Chondrocyte (in vitro differentiated cells): ENCODE measurements at regions not wholly inside any gene's neighbourhood (a gene's known extent, or its start where the extent isn't known, plus 50 kb on each side); places are given as distances from the start of the nearest gene placed in this dataset.

ENCODE experiments used
- DNase-seq: peaks from one replicate; pipeline ENCODE4 v3.0.0; 2021; ENCODE audit warnings: mixed read lengths, low spot score
- H3K27ac Mint-ChIP-seq: one replicate; pipeline ENCODE4 v1.8.0; 2021; ENCODE audit warnings: mild to moderate bottlenecking, moderate library complexity, mixed read lengths; ENCODE audit not compliant: unreplicated experiment
- H3K27me3 Mint-ChIP-seq: 2 replicates; pipeline ENCODE4 v1.8.0; 2021; ENCODE audit warnings: low read depth, mixed read lengths
- H3K36me3 Mint-ChIP-seq: 2 replicates; pipeline ENCODE4 v1.8.0; 2021; ENCODE audit warnings: low read depth, mixed read lengths
- H3K4me1 Mint-ChIP-seq: 2 replicates; pipeline ENCODE4 v1.8.0; 2021; ENCODE audit warnings: low read depth, mild to moderate bottlenecking, mixed read lengths
- H3K4me3 Mint-ChIP-seq: one replicate; pipeline ENCODE4 v1.8.0; 2021; ENCODE audit warnings: mild to moderate bottlenecking, moderate library complexity, mixed read lengths; ENCODE audit not compliant: unreplicated experiment
- H3K9me3 Mint-ChIP-seq: 2 replicates; pipeline ENCODE4 v1.8.0; 2021; ENCODE audit warnings: low read depth, mixed read lengths
- CTCF ChIP-seq: fragments of 200-600 bp; sonication (generic); IDR thresholded peaks from 2 replicates; pipeline ENCODE4 v1.5.0; 2021; ENCODE audit warnings: antibody characterized with exemption, mild to moderate bottlenecking, moderate library complexity

- peaks cover 28% of the 10 kb centered on the region for H3K9me3 Mint-ChIP-seq
- no peaks in the 10 kb centered on the region for H3K4me1 Mint-ChIP-seq
- H3K27me3 Mint-ChIP-seq = no peaks in the 10 kb centered on the region
- no peak overlapping the region for H3K27ac Mint-ChIP-seq
- DNase-seq = no peak
- TF ChIP-seq CTCF = no peak
- H3K36me3 Mint-ChIP-seq = no peaks in the 10 kb centered on the region
- no peak overlapping the region for H3K4me3 Mint-ChIP-seq
These were observed 173.8 kb upstream of the SALL3 start for GRCh38 chr18:78805840-78806239.

DNA sequence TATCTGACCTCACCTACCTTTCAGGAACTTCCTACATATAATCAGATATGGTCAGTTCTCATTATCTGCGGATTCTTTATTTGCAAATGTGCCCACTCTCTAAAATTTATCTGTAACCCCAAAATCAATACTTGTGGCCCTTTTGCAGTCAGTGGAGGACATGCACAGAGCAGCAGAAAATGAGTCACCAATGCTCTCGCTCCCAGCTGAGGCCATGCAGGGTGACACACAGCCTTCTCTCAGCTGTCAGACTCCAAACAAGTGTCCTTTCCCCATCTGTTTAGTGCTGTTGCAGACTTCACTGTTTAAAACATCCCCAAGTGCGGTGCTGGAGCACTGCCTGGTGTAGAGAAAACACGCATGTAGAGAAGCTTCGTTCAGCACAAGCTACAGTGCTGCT lies 171.9 kb upstream of the SALL3 start:
- Mint-ChIP-seq H3K9me3 (peaks cover 26% of the 10 kb centered on the region), H3K27me3 (peaks cover 5% of the 10 kb centered on the region), H3K4me1 (no peaks in the 10 kb centered on the region), H3K4me3 (no peak overlapping the region), H3K27ac (no peak overlapping the region), H3K36me3 (no peaks in the 10 kb centered on the region)
- no peak for TF ChIP-seq CTCF
- no peak for DNase-seq

- no peak for DNase-seq
- Mint-ChIP-seq H3K36me3 (no peaks in the 10 kb centered on the region), H3K4me3 (no peak overlapping the region), H3K27ac (no peak overlapping the region), H3K27me3 (peaks cover 17% of the 10 kb centered on the region), H3K4me1 (no peaks in the 10 kb centered on the region), H3K9me3 (peaks cover 22% of the 10 kb centered on the region)
- TF ChIP-seq CTCF = no peak
These were observed 169.8 kb upstream of the SALL3 start for GRCh38 chr18:78809845-78810244.

DNA sequence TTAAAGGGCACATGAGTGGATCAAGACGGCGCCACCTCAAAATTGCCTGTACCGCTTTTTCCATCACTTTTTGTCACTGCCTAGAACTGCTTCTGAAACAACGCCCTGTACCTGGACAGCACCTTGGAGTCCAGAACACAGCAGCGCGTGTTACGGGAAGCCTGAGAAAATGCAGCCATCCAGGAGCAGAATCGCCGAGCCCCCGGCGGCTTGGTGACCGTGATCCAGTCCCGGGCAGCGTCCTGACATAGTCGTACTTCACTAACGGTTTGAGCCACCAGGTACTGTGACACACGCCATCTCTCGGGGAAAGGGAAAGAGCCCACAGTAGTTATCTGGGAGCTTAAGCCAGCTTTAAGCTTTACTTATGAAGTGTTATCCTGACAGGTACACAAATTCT lies 168.9 kb upstream of the SALL3 start:
- peaks cover 20% of the 10 kb centered on the region for H3K9me3 Mint-ChIP-seq
- H3K36me3 Mint-ChIP-seq = no peaks in the 10 kb centered on the region
- no peak for DNase-seq
- no peak overlapping the region for H3K4me3 Mint-ChIP-seq
- H3K4me1 Mint-ChIP-seq = no peaks in the 10 kb centered on the region
- no peak for TF ChIP-seq CTCF
- H3K27ac Mint-ChIP-seq = no peak overlapping the region
- H3K27me3 Mint-ChIP-seq = peaks cover 21% of the 10 kb centered on the region

DNA sequence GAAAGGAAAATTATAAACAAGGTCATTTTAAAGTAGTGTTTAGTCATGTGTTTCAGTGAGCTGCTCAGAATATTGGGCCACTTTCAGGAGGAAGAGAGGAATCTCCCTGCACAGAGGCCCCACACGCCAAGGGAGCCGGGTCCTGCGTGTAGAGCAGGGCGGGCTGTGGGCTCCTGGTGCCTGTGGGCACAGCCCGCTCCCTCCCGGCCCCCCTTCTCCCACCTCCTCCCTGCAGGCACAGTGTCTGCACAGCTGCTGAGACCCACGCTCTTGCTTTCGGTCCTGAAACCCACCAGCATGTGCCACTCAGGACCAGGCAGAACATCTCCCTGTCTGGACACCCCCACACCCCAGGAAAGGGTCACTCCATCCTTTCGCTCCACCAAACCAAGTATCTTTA lies 167.6 kb upstream of the SALL3 start:
- no peak for DNase-seq
- H3K27ac Mint-ChIP-seq = no peak overlapping the region
- no peak for TF ChIP-seq CTCF
- H3K4me1 Mint-ChIP-seq = no peaks in the 10 kb centered on the region
- H3K36me3 Mint-ChIP-seq = no peaks in the 10 kb centered on the region
- peaks cover 21% of the 10 kb centered on the region for H3K27me3 Mint-ChIP-seq
- peaks cover 17% of the 10 kb centered on the region for H3K9me3 Mint-ChIP-seq
- no peak overlapping the region for H3K4me3 Mint-ChIP-seq
